ENCODE measurements at regions not wholly inside any gene's neighbourhood (a gene's known extent, or its start where the extent isn't known, plus 50 kb on each side); places are given as distances from the start of the nearest gene placed in this dataset.

- Histone ChIP-seq H2BK20ac (ENCODE audit: low read depth, low read length, poor library complexity, severe bottlenecking) (no peak overlapping the region), H4K91ac (ENCODE audit: insufficient read length, low read depth, low read length) (no peak overlapping the region), H2BK15ac (ENCODE audit: low read depth, low read length) (no peak overlapping the region), H4K5ac (ENCODE audit: insufficient read length, low read depth, low read length) (no peak overlapping the region), H4K8ac (replicated peaks; ENCODE audit: insufficient read length, low read depth, low read length) (no peak overlapping the region), H2BK5ac (ENCODE audit: insufficient read length, low read length) (no peak overlapping the region), H2AK5ac (ENCODE audit: insufficient read length, low read length) (no peak overlapping the region), H3T11ph (ENCODE audit: low read length) (no peak overlapping the region), H2BK12ac (ENCODE audit: insufficient read length, low read depth, low read length) (no peak overlapping the region), H3K4ac (ENCODE audit: low read depth, low read length) (no peak overlapping the region), H3K4me2 (ENCODE audit: insufficient read depth, insufficient read length, low read length) (no peak overlapping the region), H3K9ac (ENCODE audit: extremely low read depth, insufficient read length, low read length) (no peak overlapping the region), H3K27ac (ENCODE audit: insufficient read length, low read depth, low read length) (no peak overlapping the region), H3K56ac (ENCODE audit: insufficient read length, low read depth, low read length) (no peak overlapping the region), H3K79me2 (ENCODE audit: insufficient read depth, low read length) (no peaks in the 10 kb centered on the region), H4K20me1 (ENCODE audit: control insufficient read depth, insufficient read depth, insufficient read length) (no peaks in the 10 kb centered on the region), H3K23me2 (ENCODE audit: insufficient read length, low read depth, low read length, poor library complexity, severe bottlenecking) (no peaks in the 10 kb centered on the region), H3K4me1 (ENCODE audit: insufficient read depth, low read length) (no peaks in the 10 kb centered on the region), H2AFZ (ENCODE audit: low read length) (no peak overlapping the region), H3K79me1 (ENCODE audit: insufficient read depth, low read depth, low read length, poor library complexity, severe bottlenecking) (no peaks in the 10 kb centered on the region), H3K18ac (ENCODE audit: insufficient read length, low read depth, low read length) (no peak overlapping the region), H3K27me3 (ENCODE audit: insufficient read depth, low read length) (no peaks in the 10 kb centered on the region), H2BK120ac (ENCODE audit: low read depth, low read length, poor library complexity, severe bottlenecking) (no peak overlapping the region), H3K23ac (ENCODE audit: insufficient read length, low read depth, low read length) (no peak overlapping the region), H3K9me3 (ENCODE audit: control insufficient read depth, low read depth, low read length) (no peaks in the 10 kb centered on the region), H3K14ac (ENCODE audit: insufficient read depth, low read length) (no peak overlapping the region)
- no peaks in the 10 kb centered on the region for H3K9me3 Mint-ChIP-seq
- no peaks in the 10 kb centered on the region for H3K36me3 Mint-ChIP-seq (ENCODE audit: insufficient read depth in 1 of 3, low read depth in 3 of 3)
- TF ChIP-seq CTCF (conservative IDR thresholded peaks at IDR 0.05) = no peak
- no CpG with 5 or more reads among the region's 4 CpGs for WGBS (ENCODE audit: extremely low coverage, insufficient read length, low lambda C conversion rate)
- H3K4me3 Mint-ChIP-seq = no peak overlapping the region
- H3K4me1 Mint-ChIP-seq = no peaks in the 10 kb centered on the region
- no peaks in the 10 kb centered on the region for H3K27me3 Mint-ChIP-seq (ENCODE audit: low read depth)
- H3K27ac Mint-ChIP-seq = no peak overlapping the region
- no peak for DNase-seq
Measured at GRCh38 chr13:34507630-34508029, 434.4 kb upstream of the NBEA start.

Measured in H9 (cell line).